GM19023 (cell line): ENCODE measurements at regions not wholly inside any gene's neighbourhood (a gene's known extent, or its start where the extent isn't known, plus 50 kb on each side); places are given as distances from the start of the nearest gene placed in this dataset.

ENCODE experiments used
- ATAC-seq: cut with Tn5 transposase; IDR thresholded peaks from one replicate; pipeline ENCODE4 v1.9.1; 2021; ENCODE audit warnings: mild to moderate bottlenecking, moderate library complexity; ENCODE audit not compliant: unreplicated experiment

DNA sequence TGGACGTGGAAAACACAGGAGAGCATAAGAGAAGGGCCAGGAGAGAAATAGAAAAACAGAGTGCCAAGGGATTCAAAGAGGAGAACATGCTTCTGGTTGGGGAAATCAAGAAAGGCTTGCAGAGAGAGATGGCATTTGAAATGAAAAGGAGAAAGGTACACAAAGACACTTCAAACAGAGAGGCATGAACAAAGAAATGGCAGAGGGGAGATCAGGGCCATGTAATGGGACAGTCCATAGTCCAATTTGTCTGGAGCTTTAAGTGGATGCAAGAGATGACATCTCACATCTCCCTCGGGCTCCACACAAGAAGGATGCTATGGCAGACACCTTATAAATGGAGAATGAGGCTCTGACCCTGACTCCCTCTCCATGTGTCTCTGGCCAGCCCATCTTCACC is 331.1 kb downstream of the MLLT3 start:
- ATAC-seq: no peak

DNA sequence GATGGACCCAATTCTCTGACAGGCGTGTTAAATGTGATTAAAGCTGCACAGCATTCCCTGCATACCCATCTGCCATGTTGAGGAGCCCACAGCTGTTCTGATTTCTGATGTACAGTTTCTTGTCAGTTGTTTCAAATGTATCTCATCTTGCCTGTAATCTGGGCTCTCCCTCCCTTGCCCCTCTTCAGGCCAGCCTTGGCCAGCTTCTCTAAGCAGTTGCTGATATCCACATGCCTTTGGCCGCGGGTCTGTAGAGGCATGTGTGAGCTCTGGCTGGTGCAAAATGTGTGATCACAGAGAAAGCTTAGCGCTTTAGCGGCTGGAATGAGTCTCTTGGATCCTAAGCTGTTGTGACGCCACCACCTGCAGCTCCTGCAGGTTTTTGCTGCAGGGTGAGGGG is 332.0 kb downstream of the MLLT3 start:
- ATAC-seq: no peak

DNA sequence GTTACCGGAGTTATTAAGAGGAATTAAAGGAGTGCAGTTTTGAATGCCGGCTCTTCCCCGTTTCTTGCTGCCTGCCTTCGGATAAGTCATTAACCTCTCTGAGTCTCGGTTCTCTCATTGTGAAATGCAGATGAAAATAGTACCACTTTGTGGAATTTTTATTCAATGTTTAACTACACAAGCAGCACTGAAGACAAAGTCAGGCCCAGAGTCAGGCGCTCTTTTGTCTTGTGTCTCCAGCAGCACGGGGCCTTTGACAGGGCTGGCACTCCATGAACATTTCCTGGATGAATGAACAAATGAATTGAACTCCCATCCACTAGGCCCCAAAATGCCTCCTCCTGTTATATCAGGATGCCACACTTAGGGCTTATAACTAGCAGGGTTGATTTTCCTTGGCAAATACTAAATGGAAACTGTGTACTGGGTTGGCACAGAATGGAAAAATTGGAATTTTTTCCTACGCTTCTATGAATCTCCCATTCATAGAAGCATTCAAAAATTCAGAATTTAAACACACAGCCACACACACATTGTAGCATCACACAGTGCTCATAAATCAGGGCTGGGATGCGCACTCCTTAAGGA is 332.8 kb downstream of the MLLT3 start:
- ATAC-seq: peak; percentile 23

DNA sequence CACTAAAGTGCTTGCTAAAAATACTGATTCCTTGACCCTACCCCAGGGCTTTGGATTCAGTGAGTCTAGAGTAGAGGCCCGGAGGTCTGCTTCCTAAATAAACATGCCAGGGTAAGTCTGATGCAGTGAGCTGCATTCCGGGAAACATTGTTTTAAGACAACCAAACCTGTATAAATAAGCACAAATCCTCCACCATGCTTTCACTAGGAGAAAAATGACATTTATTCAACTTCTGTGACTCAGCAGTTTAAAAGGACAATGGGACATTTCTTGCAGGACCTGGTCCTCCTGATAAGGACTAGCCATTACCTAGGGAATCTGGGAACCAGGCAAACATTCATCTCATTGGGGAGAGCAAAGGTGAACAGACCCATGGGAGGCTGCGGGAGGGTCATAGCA is 335.3 kb downstream of the MLLT3 start:
- ATAC-seq: no peak

DNA sequence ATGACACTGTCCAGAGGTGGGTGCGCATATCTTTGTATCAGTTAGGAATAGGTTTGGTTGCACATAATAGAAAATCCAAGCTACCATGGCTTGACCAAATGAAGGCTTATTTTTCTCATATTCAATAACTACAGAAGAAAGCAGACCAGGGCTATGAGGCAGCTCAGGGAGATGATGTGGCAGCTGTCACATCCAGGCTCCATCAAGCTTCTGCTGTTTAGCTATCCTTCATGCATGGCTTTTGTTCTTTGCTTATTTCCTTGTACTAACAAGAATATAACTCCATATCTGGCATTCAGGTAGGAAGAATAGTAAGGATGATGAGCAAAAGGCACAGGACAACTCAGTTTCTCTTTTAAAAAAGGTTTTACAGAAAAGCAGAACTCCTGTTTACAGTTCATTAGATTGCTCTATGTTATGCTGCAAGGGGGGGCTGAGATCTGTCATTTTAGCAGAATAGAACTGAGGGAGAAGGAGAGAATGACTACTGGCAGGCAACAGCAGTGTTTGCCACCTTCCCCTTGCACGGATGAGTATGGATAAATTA is 336.1 kb downstream of the MLLT3 start:
- ATAC-seq: no peak

DNA sequence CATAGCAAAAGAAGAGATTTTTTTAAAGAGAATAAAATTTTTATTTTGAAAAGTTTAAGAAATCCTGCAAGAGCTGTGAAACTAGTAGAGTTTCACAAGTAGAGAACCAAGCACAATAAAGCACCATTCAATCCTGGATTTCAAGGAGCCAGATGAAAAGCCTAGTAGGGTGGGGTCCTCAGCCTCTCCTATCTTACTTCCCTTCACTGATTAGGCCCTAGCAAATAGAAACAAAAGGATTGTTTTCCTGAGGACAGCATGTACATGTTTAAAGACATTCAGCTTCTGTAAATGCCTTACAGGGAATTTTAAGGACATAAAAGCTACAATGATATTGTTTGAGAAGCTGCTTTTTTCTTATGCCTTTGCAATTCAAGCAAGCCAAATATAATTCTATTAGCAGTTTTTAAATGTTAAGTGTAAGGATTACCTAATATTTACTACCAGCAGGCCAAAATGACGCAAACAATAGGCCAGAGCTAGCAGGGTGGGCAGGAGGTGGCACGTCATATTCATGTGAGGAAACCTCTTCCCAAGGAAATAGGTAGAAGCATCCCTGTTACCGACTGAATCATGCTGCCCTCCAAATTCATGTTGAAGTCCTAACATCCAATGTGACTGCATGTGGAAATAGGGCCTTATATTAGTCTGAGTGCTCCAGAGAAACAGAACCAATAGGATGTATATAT is 337.6 kb downstream of the MLLT3 start:
- ATAC-seq: no peak

DNA sequence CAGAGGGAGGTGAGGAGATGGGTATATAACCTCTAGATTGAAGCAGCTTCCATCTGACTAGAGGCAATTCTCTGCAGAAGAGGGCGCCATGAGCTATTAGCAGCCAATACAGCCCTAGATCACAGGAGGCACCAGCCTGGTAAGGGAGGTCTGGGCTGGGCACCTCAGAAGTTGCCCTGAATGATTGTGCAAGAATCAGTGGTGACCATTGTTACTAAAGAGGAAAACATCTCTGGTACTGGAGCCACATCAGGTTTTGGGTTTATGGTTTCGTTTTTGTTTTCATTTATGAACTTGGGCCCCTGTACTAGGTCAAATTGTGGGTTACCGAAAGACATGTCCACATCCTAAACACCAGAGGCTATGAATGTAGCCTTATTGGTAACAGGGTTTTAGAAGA is 342.0 kb downstream of the MLLT3 start:
- ATAC-seq: peak; percentile 57

DNA sequence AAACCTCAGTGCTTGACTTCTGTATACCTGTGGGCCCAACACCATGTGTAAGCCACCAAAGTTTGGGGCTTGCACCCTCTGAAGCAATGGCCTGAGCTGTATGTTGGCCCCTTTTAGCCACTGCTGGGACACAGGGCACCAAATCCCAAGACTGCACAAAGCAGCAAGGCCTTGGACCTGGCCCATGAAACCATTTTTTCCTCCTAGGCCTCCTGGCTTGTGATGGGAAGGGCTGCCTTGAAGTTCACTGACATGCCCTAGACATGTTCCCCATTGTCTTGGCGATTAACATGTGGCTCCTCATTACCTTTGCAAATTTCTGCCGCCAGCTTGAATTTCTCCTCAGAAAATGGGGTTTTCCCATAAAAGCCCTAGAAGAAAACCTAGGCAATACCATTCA is 345.5 kb downstream of the MLLT3 start:
- ATAC-seq: no peak

DNA sequence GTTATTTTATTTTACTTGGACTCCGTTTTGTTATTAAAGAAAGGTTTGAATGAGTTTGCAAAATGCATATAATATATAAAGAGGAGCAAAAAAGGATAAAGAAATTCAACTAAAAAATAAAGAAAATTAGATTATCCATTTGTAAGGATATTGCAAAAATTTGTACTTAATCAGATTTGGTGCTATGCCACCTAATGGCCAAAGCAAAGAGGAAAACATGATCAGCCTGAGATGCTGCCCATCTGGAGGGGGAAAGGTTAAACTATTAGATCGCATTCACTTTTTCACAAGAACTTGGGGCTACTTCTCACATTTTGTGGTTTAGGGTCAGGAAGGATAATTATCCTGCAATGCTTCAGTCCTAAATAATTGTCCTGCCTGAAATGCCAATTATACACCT is 350.6 kb downstream of the MLLT3 start:
- no peak for ATAC-seq

DNA sequence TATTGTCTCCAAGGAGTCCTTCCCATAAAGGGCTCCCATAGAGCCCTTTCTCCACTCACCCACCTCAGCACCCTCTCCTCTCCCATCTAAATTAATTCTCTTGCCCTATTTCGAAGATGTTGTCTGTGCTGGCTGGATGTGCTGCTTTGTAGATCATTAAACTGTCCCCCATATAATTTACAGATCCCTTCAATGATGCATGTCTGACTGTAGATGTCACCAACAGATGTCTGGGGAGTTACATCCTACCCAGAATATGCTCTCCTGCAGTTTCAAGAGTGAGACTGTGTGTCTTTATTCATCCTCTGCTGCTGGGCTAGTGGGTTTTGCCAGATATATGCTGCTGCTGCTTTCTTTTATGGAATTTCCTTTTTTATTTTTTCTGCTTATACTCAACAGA is 351.2 kb downstream of the MLLT3 start:
- ATAC-seq: no peak

DNA sequence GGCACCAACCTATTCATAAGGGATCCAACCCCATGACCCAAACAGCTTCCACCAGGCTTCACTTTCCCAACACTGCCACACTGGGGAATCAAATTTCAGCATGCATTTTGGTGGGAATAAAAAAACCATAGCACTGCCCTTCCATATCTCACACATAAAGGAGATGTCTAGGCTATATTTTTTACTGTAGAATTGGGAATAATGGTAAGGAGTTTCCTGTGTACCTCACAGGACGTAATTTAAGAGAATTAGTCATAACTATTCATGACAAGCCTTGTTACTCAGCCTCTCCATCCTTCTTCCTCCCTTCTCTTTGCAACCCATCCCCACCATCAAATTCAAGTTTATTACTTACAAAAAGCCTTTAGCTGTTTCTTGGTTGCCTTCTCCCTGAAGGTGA is 352.1 kb downstream of the MLLT3 start:
- no peak for ATAC-seq

DNA sequence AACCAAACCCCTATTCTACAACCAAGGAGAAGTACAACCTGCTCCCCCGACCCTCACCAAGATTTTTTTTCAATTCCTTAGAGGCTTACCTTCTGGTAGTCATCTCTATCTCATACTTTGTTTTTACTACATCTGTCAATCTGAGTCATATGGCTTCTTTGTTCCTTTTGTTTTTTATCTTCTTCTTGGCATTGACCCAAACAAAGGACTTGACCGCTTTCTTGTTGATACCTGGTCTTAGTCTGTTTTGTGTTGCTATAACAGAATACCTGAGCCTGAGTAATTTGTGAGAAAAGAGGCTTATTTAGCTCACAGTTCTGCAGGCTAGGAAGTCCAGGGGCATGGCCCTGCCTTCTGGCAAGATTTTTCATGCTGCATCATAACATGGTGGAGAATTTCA is 352.7 kb downstream of the MLLT3 start:
- ATAC-seq: no peak

DNA sequence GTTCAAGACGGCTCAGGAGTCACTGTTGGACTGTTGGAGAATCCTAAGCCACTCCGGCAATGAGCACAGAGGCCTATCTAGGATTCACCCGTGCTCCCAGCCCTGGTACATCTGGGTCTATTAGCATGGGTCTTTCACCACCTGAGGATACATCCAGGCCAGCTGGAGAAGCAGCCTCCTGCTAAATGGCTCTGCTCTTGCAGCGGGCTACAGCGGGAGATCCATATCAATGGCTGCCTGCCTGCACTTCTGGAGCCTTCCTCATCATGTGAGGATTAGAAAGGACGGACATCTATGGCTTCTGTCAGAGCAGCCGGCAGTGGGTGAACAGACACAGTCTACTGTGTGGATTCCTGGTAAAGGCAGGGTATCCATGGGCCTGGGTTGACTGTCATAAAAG is 357.4 kb downstream of the MLLT3 start:
- ATAC-seq: no peak

DNA sequence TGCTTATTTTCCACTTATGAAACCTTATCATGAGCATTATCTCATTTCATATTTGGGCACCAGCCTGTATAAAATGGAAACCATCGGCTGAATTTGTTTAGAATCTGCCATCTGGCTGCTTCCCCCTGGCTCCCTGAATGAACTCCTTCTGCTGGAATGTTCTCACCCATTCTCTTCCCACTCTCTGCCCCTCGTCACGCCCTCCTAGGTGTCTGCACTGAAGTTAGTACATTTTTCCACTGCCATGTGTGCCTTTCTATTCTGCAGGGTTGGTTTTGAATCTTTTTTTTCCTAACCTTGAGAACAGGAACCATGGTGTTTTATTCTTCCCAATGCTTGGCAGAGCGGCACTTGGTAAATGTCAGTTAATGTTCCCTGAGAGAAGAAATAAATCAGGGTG is 359.7 kb downstream of the MLLT3 start:
- no peak for ATAC-seq

DNA sequence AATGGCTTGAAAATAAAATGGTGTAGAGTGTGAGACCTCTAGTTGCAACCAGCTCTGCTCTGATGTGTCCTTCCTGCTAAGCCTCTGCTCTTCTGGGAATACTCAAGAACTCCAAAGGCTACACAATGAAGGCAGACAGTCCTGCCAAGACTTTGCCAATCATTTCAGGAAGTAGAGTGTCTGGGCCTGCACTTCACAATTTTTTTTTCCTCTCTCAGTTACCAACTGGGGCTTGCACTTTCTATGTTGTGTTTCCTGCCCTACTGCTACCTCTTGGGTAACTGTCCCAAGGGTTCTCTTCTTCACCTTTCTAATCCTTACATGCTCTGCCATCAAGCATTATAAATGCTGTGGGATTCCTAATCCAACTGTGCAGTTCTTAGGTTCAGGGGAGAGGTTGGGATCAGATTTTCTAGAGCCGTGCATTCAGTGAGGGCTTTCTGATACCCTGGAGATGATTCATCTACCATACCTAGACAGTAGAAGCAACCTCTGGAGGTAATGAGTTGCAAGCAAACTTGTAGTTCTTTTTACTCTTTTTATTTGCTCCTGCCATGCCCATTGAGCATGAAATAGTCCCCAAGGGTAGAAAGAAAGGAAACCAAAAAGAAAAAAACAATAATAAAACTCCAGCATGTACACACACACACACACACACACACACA is 365.9 kb downstream of the MLLT3 start:
- no peak for ATAC-seq

DNA sequence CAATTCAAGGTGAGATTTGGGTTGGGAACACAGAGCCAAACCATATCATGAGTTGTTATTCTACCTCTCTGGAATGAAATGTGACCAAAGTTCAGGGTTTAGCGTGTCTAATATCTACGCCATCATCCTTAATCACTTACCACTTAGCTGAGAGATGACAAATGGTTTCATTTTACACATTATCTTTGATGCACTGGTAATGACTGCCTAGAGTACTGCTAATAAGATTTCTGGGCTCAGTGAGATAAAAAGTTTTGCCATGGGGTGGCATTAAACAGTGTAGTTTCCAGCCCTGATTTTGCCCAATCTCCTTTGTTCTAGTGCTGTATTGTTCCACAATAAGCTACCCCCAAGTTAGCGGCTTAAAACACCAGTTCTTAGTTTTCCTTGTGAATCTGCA is 367.2 kb downstream of the MLLT3 start:
- no peak for ATAC-seq

DNA sequence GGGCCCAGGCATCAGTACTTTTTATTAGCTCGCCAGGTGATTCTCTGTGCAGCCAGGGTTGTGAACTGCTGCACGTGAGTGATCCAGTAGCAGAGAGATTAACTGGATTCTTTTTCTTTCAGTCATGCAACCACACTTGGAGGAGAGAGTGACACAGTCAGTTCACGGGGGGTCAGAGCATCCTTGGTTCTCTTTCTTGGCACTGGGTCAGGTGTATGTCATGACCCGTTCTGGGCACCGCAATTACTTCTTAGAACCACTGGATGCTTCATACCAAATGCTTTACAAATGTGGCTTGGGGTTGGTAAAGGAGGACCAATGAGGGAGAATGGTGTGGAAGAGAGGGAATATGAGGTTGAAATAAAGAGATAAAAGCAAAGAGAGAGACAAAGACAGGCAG is 368.7 kb downstream of the MLLT3 start:
- ATAC-seq: no peak

DNA sequence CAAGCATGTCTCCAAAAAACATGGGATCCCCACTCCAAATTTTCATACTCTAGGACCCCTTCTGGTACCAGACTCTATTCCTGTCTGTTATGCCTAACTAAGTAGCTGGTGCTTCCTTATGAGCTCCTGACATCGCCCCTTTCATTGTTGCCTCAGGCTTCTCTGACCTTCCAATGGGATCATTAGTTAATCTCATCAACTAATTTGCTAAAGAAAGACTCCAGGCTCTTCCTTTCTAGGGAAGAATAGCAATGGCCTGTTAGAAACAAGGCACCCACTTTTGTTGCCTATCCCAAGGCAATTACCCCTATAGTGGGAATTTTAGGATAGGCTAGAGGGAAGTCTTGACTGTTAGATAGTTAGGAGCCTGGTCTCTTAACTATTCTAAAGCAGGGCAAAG is 369.5 kb downstream of the MLLT3 start:
- no peak for ATAC-seq

DNA sequence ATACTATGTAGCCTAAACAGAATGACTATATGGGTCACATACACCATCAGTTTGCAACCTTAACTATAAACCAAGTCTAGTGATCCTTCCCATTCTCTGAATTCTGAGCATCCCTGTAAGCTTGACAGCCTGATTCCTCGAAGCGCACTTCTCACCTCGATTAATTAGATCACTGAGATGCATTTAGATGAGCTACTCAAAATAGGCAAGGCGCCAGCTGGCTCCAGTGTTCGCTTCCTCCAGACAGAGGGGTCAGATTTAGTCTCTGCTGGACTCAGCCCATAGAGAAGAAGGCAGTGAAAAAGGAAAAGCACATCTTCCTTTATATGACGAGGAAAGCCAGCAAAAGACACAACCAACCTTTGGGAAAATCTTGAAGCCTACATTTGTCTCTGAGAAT is 371.5 kb downstream of the MLLT3 start:
- ATAC-seq: no peak

DNA sequence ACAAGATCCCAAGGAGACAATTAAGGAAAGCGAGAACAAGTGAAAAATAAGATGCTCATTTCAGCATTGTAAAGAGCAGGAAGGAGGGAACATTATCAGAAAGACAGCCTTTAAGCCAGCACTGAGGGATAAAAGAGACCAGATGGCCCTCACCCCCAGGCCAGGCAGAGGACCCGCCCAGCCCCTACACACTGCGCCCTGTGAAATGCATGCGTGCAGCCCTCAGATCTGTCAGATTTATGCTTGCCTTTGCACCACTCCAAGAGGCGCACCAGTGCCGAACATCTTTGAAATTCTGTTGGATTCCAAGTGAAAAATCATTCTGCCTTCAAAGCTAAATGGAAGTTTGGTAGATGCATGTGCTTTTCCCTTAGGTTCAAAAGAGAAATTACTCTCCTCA is 378.0 kb downstream of the MLLT3 start:
- ATAC-seq: no peak

DNA sequence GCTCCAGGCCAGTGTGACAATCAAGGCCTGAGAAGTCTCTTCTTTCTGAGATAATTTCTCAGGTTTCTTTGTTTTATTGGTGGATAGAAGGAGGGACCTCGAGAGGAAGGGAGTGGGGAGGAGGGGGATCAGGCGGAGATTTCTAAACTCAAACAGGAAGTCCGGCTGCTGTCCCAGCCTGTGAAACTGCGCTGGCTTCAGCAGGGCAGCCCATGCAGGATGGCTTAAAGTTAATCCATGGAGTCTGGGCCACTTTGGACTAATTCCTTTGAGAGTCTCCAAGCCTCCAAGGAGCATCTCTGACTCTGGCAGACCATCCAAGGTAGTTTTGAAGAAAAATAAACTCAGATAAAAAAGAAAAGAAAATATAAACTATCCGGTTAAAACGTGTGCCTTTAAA is 378.5 kb downstream of the MLLT3 start:
- no peak for ATAC-seq

DNA sequence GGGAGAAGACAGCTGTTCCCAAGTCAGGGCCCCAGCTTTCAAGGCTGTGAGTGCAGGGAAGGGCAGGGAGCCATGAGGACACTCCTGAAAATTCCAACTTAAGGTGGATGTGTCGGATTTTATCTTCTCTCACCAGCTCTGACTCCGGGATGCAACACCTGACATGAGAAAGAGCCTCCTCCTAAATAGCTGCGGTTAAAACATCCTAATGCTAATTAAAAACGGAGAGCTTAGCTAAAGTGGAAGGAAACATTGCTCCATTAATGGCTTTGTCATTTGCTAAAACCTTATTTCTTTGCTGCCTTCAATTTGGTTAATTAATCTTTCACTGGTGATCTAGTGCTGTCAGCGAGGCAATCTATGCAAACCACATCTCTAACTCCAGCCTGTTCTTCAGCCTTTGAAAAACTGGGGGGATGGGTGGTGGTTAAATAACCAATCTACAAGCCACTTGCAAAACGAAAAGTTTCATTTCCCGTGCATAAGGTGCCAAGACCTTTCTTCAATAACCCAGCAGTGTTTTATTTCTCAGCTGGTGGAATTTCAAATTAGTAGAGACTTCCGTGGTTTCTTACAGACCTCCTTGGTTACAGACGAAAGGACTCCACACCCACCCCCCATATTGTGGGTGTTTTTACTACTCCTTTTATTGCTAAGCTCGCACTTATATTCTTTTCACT is 379.6 kb downstream of the MLLT3 start:
- ATAC-seq: peak; percentile 89
